Right ventricle myocardium inferior (tissue), 1 donor: ENCODE measurements at regions not wholly inside any gene's neighbourhood (a gene's known extent, or its start where the extent isn't known, plus 50 kb on each side); places are given as distances from the start of the nearest gene placed in this dataset.
"Not testable (repeated sequence)": the region's sequence is repeated elsewhere in the genome, so short reads cannot be mapped to it uniquely, and the experiment has no call there.

ENCODE experiments used
- ATAC-seq: fragments of 200-7000 bp; cut with Tn5 transposase; one replicate; pipeline ENCODE4 v1.9.1; 2020; ENCODE audit warnings: mild to moderate bottlenecking, moderate library complexity
- DNase-seq: peaks from one replicate; pipeline ENCODE4 v3.0.0; 2021; ENCODE audit errors: missing footprints
- intact Hi-C: fragments of 100-400 bp; cut with DNase I; formaldehyde crosslinking; loops from one replicate; pipeline ENCODE4 v1.11.0; 2022
- donor health status: DM: no; HTN: yes; CAD: no; lungs with severe emphysema.

DNA sequence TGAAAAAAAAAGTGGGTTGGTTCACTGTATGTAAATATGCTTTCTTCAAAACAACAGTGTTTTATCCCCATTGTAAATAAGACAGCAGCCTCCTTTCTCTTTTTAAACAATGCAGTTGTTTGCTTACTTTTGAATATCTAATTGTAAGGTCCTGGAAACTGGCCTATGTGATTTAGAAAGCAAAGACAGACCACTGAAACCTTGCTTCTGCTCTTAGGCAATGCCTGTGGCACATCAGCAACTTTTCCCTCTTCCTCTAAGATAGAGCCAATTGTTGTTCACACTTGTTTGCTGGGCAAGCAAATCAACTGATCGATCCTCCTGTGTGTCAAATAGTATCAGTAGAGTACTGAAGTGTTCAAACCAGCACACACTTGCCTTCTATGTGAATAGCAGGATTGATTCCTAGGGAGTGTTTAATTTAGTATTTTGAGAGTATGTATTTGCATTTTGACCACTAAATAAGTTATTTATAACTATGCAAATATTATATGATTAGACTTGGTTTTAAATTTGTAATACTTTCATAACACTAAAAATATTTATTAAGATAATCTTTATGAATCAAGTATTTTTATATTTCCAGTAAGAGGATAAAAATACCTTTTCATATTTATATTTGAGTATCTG is 55.4 kb upstream of the GRPR start:
- DNase-seq (no peak), ATAC-seq (no peak)
- intact Hi-C loops = no loop called here

DNA sequence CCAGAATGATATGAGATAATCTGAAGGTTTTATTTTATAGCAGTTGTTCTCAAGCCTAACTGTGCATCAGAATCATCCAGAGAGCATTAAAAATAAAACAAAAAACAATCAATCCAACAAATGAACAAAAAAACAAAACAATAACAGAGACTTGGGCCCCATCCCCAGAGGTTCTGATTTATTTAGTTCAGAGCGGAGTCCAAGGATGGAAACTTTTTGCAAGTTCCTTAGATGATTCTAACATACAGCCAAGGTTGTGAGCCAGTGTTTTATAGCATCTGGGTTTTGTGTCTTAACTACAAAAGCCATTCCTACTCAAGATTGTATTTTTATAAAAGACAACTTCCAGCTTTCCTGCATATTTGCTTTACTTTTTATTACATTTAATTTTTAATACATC is 59.4 kb upstream of the GRPR start:
- no peak for ATAC-seq
- no peak for DNase-seq
- intact Hi-C loops = no loop called here

DNA sequence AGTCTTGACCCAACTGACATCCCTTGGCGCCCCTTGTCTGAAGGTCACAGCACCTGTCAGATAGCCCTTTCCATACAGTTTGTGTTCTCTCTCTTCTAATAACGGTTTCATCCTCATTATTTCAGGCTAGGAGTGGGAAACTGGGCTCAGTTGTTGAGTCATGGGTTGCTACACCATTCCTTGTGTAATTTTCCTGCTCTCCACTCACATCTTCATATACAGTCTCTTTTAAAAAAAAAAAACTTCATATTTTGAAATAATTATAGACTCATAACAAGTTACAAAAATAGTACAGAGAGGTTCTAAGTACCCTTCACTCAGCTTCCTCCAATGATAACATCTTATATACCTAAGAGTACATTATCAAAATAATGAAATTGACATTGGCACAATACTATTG is 60.2 kb upstream of the GRPR start:
- no peak for ATAC-seq
- intact Hi-C loops = no loop called here

DNA sequence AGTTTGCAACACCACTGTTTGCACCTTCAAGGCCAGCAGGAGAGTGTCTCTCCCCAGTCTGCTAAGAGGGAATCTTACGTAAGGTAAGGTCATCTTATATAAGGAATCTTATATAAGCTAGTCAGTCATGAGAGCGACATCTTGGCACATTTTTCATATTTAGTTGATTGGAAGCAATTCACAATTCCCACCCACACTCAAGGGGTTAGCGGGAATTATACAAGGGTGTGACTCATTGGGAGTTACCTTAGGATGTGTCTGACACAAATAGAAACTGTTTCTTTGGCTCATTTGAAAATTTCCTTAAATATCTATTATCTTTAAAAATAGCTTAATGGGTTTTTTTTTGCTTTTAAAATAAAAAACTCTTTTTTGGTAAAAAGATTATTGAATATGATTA is 62.1 kb upstream of the GRPR start:
- no peak for ATAC-seq
- intact Hi-C loops = no loop called here
- no peak for DNase-seq

More for the DNA sequence above, 60.2 kb upstream of the GRPR start:
- no peak for DNase-seq

DNA sequence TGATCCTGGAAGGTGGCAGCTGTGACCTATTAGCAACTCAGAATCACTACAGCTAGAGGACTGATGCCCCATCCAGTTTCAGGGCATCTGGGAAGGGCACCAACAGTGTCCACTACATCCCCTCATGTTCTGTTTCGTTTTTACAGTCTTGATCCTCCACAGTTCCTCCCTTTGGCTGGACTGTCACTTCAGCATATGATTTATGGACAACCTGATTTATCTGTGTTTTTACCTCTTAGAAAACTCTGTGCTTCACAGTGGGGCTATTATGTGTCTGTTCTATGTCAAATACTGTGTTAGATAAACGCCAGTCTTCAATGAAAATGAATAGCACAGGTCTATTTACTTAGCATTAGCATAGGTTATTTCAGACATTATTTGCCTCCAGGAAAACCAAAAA is 63.1 kb upstream of the GRPR start:
- no peak for ATAC-seq
- no peak for DNase-seq
- intact Hi-C loops = no loop called here

DNA sequence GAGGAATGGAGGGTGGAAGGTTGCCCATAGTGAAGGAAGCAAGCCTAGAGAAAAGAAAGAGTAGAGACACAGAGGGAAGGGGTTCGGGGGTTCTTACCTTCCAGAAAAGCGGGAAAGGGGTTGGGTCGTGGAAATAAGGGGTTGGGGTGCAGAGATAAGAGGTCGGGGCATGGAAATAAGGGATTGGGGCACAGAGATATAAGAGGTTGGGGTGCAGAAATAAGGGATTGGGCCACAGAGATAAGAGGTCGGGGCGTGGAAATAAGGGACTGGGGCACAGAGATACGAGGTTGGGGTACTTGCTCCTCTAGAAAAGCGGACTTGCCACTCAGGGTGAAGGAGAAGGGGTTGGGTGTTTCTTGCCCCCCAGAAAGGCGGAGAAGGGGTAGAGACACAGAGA is 74.2 kb upstream of the GRPR start:
- DNase-seq, intact Hi-C loops, ATAC-seq: not testable (repeated sequence)

DNA sequence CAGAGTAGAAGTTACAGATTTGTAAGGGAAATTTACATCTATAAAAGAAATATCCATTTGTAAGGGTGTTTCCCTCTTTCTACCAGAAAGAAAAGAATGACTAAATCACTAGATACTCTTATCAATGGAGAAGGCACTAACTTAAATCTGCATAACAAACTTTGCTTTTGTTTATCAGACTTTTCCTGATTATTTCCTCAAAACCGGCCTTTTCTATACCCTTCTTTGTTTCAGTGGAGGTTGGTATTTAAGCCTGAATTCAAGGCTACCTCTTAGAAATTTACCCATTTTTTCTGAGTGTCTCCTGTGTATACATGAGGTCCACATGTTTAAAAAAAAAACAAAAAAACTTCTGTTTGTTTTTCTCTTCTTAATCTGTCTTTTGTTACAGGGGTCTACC is 80.4 kb upstream of the GRPR start:
- no peak for DNase-seq
- intact Hi-C loops = no loop called here
- ATAC-seq = no peak

DNA sequence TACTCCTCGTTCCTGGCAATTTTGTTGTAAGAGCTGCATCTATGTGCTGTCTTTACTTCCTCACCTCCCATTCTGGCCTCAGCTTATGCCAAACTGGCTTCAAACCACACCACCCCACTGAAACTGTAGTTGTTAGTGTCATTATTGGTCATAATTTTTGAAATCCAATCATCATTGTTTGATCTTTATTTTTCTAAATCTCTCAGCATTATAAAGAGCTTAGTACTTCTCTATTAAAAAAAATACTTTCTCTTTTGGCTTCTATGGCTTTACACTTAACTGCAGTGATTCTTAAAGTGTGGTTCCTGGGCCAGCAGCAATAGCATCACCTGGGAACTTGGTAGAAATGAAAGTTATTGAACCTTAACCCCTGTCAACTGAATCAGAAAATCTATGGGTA is 83.5 kb upstream of the GRPR start:
- no peak for DNase-seq
- ATAC-seq = no peak
- intact Hi-C loops = no loop called here

DNA sequence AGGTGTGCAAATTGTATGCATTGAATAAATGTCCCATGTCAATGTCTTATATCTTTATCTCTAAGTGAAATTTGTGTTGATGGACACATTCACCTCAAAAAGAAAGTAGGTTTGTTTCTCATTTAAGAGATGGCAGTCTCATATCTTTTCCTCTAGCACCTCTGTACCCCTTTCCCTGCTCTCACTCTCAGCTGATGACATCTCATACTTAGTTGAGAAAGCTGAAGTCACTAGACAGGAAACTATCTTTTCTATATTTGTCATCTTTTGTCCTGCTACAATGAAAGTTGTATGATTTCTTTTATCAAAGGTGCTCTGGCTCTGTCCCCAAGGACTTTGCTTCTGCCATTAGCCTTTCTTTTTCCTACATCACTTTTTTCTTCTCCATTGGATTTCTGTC is 84.0 kb upstream of the GRPR start:
- ATAC-seq = no peak
- DNase-seq = no peak
- intact Hi-C loops = no loop called here

DNA sequence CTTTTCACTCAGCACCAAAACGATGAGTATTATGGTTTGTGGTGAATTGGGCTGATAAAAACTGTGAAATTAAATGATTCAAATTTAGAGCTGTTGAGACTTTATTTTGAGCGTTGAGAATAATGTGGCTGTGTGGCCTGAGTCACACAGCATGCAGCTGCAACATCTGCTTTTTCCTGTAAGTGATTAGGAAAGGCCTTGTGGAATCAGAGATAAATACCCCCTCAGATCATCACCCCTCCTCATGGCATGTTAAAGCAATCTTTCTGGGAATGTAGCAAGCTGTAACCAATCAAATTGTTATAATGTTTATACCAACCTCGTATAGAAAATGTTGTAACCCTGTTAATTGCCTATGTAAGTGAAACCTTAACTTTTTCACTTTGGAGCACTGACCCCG is 90.0 kb upstream of the GRPR start:
- ATAC-seq (no peak), DNase-seq (no peak)
- intact Hi-C loops = no loop called here

DNA sequence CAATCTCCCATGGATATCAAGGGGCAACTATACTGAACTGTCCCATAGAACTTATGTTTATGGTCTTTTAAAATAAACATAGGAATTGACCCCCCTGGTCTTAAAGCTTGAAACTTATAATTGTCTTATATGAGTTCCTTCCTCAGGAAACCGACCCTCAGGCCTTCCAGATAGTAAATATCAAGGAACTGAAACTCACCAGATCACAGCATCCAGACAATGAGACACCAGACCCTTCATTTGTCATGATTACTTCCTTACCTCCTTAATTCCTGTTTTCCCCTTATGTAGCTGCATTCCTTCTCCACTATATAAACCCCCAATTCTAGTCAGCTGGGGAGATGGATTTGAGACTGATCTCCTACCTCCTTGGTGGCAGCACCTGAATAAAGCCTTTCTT is 94.8 kb upstream of the GRPR start:
- intact Hi-C loops = no loop called here
- DNase-seq (no peak), ATAC-seq (no peak)

DNA sequence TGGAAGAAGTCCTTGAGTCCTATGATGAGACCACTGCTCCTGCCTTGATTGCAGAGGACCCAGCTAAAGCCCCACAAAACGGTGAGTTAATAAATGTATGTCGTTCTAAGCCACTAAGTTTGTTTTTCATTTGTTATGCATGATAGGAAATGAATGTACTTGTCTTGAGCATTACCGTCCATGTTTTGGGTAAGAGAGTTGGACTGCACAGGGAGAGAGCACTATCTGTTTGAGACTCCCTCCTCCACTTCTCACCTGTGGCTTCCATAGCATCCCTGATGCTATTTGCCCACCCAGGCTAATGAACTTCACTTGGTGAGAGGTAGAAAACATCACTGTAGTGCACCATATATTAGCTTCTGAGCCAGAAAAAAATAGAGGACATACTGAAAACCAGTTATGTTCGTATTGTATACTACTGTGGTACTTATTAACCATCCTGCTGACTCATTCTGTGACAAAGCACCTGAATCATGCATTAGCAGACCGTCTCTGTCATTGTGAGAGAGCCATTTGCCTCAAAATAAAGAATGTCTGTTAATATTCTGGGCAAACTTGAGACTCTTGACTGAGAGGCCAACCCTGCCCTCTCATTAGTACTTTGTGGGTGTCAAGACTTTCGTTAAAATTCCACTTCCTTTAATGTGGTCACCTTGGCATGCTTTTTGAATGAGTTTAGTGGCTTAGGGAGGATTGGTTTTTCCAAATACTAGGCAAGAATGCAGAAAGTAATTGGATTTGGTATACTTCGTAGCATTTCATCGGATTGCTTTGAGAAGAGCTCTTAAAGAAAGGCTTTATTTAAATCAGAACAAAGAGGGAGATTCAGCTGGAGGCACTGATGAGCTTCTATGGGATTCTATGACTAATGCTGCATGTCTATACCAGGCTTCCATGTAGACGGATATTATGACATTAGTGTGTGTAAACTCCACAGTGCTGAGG is 99.3 kb upstream of the GRPR start:
- DNase-seq = no peak
- ATAC-seq = no peak
- intact Hi-C loops = no loop called here

DNA sequence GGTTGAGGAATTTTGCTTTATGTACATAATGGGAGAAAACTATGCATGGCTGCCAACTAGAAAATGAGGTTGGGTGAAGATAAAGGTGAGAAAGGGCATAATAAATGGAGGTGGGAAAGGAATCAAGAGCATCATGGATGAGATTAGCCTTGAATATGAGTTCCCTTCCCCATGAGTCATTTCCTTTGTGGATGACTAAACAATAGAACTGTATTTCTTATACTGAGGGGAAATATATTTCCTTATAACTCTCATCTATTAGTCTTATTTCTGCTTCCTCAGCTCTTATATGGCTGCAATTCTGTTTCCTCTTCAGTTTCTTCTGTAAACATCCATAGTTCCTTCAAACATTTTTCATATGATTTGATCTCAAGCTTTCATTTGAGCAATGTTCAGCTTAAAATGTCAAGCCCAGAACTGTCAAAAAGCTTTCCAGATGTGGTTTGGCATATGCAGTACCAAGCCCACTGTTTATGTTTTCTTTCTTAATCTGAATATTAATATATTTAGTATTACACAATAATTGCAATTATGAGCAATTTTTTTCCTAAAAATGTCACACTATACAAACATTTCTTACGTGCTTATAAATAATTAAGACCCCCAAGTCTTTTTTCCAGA is 100.7 kb upstream of the GRPR start:
- no peak for DNase-seq
- intact Hi-C loops = no loop called here
- ATAC-seq = no peak

DNA sequence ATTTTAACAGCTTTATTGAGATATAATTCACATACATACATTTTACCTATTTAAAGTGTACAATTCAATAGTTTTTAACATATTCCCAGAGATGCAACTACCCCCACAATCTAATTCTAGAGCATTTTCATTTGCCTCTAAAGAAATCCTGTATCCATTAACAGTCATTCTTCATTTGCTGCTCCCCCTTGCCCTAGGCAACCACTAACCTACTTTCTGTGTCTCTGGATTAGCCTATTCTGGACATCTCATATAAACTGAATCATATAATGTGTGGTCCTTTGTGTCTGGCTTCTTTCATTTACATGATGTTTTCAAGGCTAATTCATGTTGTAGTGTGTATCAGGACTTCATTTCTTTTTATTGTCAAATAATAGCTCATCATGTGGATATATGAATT is 105.1 kb upstream of the GRPR start:
- intact Hi-C loops = no loop called here
- DNase-seq (no peak), ATAC-seq (no peak)

DNA sequence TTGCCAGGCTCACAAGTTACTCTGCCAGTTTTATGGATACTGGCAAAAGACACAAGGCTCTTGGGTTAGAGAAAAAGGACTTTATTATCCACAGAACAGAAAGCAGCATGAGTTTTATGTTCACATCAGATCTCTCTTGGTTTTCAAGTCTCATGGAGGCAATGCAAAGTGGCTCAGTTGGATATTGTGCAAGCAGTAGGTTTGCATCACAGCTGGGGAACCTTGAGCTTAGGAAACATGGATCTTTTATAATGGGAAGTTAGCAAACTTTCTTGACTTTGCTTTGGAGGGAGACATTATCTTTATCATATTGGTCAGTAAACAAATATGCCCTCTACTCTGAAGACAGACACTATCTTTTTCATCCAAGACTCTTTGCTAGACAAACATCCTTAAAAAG is 109.2 kb upstream of the GRPR start:
- intact Hi-C loops = no loop called here
- ATAC-seq = no peak
- no peak for DNase-seq

DNA sequence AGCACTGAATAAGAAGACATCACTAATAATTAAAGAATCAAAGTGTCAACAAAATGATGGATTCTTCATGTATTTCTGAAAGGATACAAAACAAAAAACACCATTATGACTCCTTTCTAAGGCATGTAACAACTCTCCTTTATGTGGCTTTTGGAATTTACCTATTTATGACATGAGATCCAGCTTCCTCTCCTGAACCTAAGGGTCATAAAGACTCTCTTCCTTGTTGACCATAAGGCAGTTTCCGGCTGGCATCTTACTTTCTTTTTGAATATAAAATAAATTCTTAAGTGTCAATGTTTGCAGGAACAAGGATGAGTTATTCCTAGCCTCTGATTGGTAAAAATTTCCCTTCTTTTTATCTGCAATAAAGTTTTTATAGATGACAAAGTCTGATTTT is 111.1 kb upstream of the GRPR start:
- intact Hi-C loops = no loop called here
- DNase-seq = no peak
- no peak for ATAC-seq

DNA sequence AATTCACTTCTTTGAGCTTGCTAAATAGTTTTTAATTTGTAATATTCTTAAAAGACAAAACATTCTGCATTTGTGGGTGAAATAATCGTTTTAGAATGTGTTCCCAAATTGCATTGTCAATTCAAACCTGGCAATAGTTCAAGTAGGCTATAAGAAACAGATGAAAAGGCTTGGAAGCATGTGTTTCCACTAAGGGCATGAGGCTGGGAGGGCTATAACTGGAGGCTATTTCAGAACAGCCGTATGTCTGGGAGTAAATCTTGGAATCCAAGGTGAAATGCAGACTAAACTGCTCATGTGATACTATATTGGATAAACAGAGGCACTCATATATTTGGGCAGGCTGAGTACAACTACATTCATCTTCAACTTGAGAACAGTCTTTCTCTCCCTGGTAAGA is 117.4 kb upstream of the GRPR start:
- DNase-seq = no peak
- no peak for ATAC-seq
- intact Hi-C loops = no loop called here

DNA sequence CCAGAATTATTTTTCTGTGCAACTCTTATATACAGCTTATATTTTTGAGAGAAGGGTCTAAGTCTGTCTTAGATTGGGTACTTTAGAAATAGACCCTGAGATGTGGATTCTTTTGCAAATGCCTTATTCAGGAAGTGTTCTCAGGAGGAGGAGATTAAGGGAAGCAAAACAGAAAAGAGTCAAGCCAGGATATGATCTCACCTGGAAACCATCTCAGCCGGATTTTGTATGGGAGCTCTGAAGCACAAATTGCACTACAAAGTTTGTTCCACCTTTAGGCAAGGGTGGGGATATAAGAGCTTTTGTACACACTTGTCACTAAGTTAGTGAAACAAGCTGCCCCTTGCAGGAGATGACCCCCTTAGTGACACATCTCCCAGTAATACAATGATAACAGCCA is 121.2 kb upstream of the GRPR start:
- intact Hi-C loops = no loop called here
- DNase-seq = no peak
- no peak for ATAC-seq

DNA sequence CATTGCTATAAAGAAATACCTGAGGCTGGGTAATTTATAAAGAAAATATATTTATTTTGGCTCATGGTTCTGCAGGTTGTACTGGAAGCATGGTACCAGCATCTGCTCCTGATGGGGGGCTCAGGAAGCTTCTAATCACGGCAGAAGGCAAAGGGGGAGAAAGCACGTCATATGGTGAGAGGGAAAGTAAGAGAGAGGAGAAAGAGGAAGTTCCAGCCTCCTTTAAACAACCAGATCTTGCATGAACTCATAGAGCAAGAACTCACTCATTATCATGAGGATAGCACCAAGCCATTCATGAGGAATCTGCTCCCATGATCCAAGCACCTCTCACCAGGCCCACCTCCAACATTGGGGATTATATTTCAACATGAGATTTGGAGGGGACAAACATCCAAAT is 125.0 kb upstream of the GRPR start:
- no peak for ATAC-seq
- DNase-seq = no peak
- intact Hi-C loops = no loop called here

DNA sequence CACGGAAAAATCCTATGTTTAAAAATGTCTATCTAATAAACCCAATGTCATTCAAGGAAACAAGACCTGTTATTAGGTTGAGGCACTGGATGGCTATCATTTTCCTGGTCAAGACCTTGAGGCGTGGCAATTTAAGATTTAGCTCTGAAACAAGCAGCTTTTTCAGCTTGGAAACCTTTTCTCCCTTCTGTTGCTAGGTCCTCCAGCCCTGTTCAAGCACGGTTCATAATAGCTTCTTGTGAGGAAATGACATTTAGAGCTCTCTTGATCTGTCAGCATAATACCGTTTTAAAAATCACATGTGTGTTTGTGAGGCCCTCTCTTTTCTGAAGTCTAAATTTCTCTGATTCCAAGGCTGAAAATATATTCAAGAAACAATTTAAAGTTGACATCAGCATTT is 133.6 kb upstream of the GRPR start:
- DNase-seq (no peak), ATAC-seq (no peak)
- intact Hi-C loops = no loop called here
